ENCODE measurements at regions not wholly inside any gene's neighbourhood (a gene's known extent, or its start where the extent isn't known, plus 50 kb on each side); places are given as distances from the start of the nearest gene placed in this dataset.

DNA sequence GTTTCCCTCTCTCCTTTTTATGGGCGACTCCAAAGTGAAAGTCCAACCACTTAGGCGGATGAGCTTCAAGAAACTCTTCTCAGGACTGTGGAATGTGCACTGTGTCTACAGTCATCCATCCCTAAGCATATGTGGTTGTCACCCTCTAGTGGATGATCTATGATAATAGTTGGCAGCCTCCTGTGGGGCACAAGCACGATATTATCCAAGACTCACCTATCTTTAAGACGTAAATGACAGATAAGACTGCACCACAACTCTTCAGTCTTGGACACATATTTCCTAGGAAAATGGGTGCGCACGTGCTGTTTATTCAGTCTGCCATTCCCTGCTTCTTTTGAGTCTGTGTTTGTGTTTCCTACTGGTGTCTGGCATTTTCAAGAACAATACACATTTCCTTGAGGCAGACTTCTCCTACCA lies 145.5 kb upstream of the CTAGE1 start:
- TF ChIP-seq POLR2A (IDR thresholded peaks at IDR 0.05; ENCODE audit: low read length) (no peak), GATA1 (IDR thresholded peaks at IDR 0.05; ENCODE audit: low read depth, low read length) (no peak)

All from erythroblast (primary cell).